Thyroid gland (tissue), 4 donors: ENCODE measurements at regions not wholly inside any gene's neighbourhood (a gene's known extent, or its start where the extent isn't known, plus 50 kb on each side); places are given as distances from the start of the nearest gene placed in this dataset.

Experiments
- CTCF ChIP-seq, 6 experiments: fragments of 200-600 bp in 3 of 6; fragments of 450-650 bp in 3 of 6; sonication (generic) in 3 of 6; IDR thresholded peaks; one replicate each; pipeline ENCODE4 v1.5.1; 2016 to 2019; ENCODE audit warnings: antibody characterized with exemption in 6 of 6, mild to moderate bottlenecking in 2 of 6, inconsistent platforms in 1 of 6, moderate library complexity in 1 of 6
- POLR2A ChIP-seq, 2 donors: fragments of 450-650 bp; IDR thresholded peaks; one replicate each; pipeline ENCODE4 v1.6.1; 2017; ENCODE audit warnings: antibody characterized with exemption in 2 of 2, mild to moderate bottlenecking in 2 of 2, moderate library complexity in 1 of 2

GRCh38 chr20:51211191-51211590 is 188.3 kb upstream of the KCNG1 start:
- TF ChIP-seq CTCF (IDR thresholded peaks at IDR 0.05) (no peak), POLR2A (IDR thresholded peaks at IDR 0.05) (no peak)
